GM20431 (cell line): ENCODE measurements at regions not wholly inside any gene's neighbourhood (a gene's known extent, or its start where the extent isn't known, plus 50 kb on each side); places are given as distances from the start of the nearest gene placed in this dataset.

Source experiments
- in situ Hi-C: fragments of 300-500 bp; cut with MseI, MboI; formaldehyde crosslinking; loops from one replicate; pipeline ENCODE4 v1.15.0; 2020; ENCODE audit warnings: low sequenced_read_pairs; ENCODE audit not compliant: unreplicated experiment

- in situ Hi-C loops, result no loop called here
Observed at GRCh38 chr12:93010461-93010860, 81.4 kb upstream of the EEA1 start.

GRCh38 chr12:93011100-93011499 is 82.0 kb upstream of the EEA1 start:
- in situ Hi-C loops, result no loop called here

GRCh38 chr12:93015871-93016751 is 87.0 kb upstream of the EEA1 start:
- in situ Hi-C loops, result no loop called here

DNA sequence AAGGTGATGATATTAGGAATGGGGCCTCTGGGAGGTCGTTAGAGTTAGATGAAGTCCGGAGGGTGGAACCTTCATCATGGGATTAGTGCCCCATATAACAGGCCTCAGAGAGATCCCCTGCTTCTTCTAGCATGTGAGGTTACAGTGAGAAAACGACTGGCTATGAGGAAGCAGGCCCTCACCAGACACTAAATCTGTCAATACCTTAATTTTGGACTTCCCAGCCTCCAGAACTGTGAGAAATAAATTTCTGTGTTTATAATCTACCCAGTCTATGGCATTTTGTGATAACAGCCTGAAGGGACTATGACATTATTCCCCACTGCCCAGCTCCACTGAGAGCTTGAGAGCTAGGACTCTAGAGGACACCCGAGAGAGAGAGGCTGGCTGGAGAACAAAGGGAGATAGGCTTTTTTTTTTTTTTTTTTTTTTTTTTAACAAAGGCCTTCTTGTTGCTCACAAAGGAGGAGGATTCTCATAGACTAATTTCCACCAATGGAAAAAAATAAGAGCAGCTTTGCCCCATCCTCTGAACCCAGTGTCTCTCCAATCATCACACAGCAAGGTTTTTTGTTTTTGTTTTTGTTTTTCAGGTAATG is 87.8 kb upstream of the EEA1 start:
- in situ Hi-C loops, result no loop called here

DNA sequence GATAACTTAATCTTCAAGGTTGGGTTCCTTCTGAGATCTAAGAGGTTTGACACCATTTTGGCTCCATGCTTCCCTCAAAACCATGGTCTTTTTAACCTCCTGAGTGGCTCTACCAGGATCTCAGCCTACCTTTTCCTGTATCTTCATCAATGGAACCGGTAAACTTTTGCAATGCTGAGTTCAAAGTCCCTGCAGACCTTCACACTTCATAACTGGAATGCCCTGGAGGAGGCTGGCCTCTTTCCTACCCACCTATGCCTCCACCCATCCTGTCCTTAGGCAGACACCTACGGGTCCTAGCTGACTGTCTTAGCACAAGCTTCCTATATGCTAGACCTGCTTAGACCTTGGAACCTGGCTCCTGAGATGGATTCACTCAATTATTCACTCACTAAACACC is 89.5 kb upstream of the EEA1 start:
- in situ Hi-C loops, result no loop called here

DNA sequence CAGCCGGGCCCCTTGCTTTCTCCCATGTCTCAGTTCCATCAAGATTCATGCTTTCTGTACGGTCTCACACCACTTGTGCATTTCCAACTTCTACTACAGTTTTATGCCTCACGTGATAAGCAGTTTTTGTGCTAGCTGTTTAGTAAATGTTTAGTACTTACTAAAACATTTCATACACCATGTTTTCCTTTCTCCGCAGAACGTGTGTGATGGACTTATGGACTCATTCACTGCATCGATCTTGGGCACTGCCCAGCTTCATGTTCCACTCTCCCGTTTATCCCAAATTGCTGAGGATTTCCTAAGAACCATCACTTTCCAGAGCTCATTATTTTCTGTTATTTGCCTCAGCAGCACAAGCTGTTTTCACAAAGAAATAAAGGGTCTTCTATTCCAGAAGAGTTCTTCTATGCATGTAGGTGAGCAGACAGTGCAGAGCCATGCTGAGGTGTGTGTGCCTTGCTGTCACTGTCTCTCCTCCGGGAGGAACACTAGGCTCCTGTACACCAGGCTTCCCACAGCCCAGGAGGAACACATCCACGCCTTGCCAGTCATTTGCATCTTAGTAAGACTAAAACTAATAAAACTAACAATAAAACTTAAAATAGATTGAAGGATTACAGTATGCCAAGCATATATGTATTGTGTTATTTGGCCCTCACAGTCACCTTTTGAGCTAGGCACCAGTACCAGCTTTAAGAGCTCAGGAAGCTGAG is 90.3 kb upstream of the EEA1 start:
- in situ Hi-C loops, result no loop called here

GRCh38 chr12:93019975-93020630 is 91.0 kb upstream of the EEA1 start:
- in situ Hi-C loops, result no loop called here

- in situ Hi-C loops, result no loop called here
Observed at GRCh38 chr12:93020631-93021597, 91.8 kb upstream of the EEA1 start.

DNA sequence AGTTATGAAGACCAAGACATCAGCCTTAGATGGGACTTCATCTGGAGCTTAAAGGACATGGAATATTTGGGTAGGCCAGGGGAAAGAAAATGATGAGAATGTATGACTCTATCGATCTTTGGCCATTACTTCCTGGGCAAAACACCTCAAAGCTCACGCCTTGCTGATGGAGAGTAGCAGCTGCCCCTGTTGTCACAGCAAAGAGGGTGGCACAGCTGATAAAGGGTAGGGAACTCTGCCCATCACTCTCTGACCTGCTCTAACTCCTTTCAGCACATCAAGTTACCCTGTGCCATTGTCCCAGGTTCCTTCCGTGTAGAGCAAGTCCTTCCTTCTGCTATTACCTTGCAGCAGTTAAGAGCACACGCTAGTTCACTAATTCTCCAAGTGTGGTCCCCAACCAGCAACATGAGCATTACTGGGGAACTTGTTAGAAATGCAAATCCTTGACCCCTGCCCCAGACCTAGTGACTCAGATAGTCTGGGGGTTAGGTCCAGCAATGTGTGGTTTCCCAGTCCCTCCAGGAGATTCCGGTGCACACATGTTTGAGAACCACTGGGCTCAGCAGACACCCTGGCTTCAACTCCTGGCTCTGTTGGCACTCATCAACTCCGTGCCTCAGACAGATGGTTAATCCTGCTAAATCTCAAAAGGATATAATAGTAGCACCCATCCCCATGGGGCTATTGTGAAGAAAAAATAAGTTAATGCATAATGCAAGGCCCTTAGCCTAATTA is 93.7 kb upstream of the EEA1 start:
- in situ Hi-C loops, result no loop called here

DNA sequence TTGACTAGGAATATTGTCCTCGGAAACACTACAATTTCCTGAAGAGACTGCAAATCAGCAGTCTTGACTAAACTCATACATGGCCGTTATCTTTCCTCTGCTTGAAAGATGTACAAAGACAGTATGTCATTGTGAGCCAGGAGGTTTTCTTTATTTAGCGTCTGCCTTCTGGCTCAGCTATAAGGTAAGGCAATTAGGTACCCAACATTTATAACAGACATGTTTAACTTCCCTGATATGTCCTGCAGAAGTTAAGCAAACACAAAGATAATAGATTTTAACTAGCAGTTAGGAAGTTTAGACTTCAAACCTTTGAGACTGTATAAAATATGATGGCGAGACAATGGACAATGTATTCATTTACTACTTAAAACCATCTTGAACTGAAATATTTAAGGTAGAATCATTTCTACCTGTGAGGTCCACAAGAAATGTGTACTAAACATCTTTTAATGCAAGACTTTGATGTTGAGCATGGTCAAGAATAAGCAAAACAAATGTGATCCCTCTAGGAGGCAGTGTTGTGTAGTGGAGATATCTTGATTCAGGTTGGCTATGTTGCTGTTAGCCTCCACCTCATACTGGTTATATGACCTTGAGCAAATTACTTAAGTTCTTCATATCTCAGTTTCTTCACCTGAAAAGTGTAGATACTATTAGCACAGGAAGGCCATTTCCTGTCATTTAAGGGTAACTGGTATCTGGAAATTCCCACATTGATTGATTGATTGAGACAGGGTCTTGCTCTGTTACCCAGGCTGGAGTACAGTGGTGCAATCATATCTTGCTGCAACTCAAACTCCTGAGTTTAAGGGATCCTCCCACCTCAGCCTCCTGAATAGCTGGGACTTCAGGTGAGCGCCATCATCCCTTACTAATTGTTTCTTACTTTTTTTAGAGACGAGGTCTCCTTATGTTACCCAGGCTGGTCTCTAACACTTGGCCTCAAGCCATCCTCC is 96.3 kb upstream of the EEA1 start:
- in situ Hi-C loops, result loop anchor here (25.0 kb wide), 1 partner anchor 362 kb away; the partner anchor contains the start of gene NUDT4

GRCh38 chr12:93027041-93027440 is 97.9 kb upstream of the EEA1 start:
- in situ Hi-C loops, result loop anchor here (25.0 kb wide), 1 partner anchor 360 kb away; the partner anchor contains the start of gene NUDT4

DNA sequence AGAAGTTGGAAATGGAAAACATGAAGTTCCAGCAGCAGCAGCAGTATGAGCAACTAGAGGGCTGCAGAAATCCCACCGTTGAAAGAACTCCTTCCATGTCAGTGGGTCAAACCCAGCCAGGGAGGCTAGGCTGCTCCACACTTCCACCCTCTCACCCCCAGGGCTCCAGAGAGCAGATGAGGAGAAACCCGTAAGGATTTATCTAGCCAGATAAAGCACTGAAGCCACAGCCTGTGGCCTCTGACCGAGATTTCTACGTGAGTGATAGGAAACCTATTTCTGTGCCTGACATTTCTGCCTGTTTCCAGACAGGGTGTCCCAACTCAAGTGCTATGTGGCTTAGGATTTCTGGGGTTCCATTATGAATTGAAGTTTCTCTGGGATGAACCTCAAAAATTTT is 100.0 kb upstream of the EEA1 start:
- in situ Hi-C loops, result loop anchor here (25.0 kb wide), 1 partner anchor 358 kb away; the partner anchor contains the start of gene NUDT4

DNA sequence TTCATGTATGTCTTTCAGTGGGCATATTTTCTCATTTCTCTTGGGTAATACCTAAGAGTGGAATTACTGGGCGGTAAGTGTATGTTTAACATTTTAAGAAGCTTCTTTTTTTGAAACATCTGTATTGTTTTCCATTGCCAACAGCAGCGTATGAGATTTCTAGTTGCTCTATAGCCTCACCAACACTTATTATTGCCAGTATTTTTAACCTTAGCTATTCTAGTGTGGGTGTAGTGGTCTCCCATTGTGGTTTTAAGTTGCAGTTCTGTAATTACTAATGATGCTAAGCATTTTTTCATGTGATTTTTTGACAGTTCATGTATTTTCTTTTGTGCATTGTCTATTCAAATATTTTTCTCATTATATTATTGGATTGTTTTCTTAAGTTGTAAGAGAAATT is 101.9 kb upstream of the EEA1 start:
- in situ Hi-C loops, result loop anchor here (25.0 kb wide), 1 partner anchor 356 kb away; the partner anchor contains the start of gene NUDT4

- in situ Hi-C loops, result loop anchor here (25.0 kb wide), 1 partner anchor 355 kb away; the partner anchor contains the start of gene NUDT4
Observed at GRCh38 chr12:93032758-93033157, 103.7 kb upstream of the EEA1 start.

GRCh38 chr12:93033948-93034347 is 104.9 kb upstream of the EEA1 start:
- in situ Hi-C loops, result loop anchor here (25.0 kb wide), 1 partner anchor 353 kb away; the partner anchor contains the start of gene NUDT4

DNA sequence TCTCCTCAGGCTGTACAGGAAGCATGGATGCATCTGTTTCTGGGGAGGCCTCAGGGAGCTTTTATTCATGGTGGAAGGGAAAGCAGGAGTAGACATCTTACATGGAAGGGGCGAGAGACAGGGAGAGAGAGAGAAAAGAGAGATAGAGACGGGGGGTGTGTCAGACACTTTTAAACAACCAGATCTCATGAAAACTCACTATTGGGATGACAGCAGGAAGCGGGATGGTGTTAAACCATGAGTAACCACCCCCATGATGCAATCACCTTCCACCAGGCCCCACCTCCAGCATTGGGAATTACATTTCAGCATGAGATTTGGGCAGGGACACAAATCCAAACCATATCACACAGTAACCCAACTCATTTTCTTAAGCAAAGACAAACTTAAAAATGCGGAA is 110.0 kb upstream of the EEA1 start:
- in situ Hi-C loops, result loop anchor here (25.0 kb wide), 1 partner anchor 348 kb away; the partner anchor contains the start of gene NUDT4

DNA sequence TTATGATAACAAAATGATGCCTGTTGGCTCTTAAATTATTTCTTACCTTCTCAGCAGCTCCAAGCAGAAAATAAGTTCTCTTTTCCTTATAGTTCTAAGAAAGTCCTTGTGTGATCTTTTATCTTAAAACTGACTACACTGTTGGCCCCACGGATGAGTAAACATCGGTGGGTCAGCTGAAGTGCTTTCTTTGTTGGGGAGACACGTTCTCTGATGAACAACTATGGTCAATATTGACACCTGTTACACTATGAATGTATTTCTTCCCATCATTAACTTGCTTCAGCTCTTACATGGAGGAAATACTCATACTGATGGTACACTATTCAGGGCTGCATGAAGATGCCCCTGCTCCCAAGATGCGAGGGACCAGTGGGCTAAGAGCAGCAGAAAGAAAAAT is 110.8 kb upstream of the EEA1 start:
- in situ Hi-C loops, result loop anchor here (25.0 kb wide), 1 partner anchor 347 kb away; the partner anchor contains the start of gene NUDT4
